ENCODE measurements at regions not wholly inside any gene's neighbourhood (a gene's known extent, or its start where the extent isn't known, plus 50 kb on each side); places are given as distances from the start of the nearest gene placed in this dataset.

DNA sequence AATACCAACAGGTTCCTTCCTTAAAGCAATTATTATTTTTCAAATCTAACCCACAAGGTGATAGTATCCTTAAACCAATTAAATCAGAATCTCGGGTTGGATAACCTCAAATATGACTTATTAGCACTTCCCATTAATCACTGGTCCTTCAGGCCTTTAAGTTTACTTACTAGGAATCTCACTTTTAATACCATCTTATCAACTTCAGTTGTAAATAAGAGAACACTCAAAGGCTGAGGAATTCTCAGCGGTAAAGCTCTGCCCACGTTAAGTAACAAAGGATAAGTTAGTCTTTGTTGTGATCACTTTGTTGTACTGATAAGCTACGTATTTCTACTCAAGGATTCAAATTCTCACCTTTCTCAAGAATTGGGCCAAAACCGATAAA lies 82.0 kb downstream of the OR2B2 start (continued):
- TF ChIP-seq, protein P1, sequence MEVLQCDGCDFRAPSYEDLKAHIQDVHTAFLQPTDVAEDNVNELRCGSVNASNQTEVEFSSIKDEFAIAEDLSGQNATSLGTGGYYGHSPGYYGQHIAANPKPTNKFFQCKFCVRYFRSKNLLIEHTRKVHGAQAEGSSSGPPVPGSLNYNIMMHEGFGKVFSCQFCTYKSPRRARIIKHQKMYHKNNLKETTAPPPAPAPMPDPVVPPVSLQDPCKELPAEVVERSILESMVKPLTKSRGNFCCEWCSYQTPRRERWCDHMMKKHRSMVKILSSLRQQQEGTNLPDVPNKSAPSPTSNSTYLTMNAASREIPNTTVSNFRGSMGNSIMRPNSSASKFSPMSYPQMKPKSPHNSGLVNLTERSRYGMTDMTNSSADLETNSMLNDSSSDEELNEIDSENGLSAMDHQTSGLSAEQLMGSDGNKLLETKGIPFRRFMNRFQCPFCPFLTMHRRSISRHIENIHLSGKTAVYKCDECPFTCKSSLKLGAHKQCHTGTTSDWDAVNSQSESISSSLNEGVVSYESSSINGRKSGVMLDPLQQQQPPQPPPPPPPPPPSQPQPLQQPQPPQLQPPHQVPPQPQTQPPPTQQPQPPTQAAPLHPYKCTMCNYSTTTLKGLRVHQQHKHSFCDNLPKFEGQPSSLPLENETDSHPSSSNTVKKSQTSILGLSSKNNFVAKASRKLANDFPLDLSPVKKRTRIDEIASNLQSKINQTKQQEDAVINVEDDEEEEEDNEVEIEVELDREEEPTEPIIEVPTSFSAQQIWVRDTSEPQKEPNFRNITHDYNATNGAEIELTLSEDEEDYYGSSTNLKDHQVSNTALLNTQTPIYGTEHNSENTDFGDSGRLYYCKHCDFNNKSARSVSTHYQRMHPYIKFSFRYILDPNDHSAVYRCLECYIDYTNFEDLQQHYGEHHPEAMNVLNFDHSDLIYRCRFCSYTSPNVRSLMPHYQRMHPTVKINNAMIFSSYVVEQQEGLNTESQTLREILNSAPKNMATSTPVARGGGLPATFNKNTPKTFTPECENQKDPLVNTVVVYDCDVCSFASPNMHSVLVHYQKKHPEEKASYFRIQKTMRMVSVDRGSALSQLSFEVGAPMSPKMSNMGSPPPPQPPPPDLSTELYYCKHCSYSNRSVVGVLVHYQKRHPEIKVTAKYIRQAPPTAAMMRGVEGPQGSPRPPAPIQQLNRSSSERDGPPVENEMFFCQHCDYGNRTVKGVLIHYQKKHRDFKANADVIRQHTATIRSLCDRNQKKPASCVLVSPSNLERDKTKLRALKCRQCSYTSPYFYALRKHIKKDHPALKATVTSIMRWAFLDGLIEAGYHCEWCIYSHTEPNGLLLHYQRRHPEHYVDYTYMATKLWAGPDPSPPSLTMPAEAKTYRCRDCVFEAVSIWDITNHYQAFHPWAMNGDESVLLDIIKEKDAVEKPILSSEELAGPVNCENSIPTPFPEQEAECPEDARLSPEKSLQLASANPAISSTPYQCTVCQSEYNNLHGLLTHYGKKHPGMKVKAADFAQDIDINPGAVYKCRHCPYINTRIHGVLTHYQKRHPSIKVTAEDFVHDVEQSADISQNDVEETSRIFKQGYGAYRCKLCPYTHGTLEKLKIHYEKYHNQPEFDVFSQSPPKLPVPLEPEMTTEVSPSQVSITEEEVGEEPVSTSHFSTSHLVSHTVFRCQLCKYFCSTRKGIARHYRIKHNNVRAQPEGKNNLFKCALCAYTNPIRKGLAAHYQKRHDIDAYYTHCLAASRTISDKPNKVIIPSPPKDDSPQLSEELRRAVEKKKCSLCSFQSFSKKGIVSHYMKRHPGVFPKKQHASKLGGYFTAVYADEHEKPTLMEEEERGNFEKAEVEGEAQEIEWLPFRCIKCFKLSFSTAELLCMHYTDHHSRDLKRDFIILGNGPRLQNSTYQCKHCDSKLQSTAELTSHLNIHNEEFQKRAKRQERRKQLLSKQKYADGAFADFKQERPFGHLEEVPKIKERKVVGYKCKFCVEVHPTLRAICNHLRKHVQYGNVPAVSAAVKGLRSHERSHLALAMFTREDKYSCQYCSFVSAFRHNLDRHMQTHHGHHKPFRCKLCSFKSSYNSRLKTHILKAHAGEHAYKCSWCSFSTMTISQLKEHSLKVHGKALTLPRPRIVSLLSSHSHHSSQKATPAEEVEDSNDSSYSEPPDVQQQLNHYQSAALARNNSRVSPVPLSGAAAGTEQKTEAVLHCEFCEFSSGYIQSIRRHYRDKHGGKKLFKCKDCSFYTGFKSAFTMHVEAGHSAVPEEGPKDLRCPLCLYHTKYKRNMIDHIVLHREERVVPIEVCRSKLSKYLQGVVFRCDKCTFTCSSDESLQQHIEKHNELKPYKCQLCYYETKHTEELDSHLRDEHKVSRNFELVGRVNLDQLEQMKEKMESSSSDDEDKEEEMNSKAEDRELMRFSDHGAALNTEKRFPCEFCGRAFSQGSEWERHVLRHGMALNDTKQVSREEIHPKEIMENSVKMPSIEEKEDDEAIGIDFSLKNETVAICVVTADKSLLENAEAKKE (CRISPR knock-in tag; IDR thresholded peaks at IDR 0.05) = no peak
- no peak for TF ChIP-seq POLR2AphosphoS5 (IDR thresholded peaks at IDR 0.05; ENCODE audit: low read depth)
- no peak for TF ChIP-seq EZH2phosphoT487 (IDR thresholded peaks at IDR 0.05; ENCODE audit: unreplicated experiment)
- no peak for TF ChIP-seq JUNB (IDR thresholded peaks at IDR 0.05; ENCODE audit: unreplicated experiment)
- TF ChIP-seq EZH2 (IDR thresholded peaks at IDR 0.05; ENCODE audit: low read depth, unreplicated experiment) = no peak

DNA sequence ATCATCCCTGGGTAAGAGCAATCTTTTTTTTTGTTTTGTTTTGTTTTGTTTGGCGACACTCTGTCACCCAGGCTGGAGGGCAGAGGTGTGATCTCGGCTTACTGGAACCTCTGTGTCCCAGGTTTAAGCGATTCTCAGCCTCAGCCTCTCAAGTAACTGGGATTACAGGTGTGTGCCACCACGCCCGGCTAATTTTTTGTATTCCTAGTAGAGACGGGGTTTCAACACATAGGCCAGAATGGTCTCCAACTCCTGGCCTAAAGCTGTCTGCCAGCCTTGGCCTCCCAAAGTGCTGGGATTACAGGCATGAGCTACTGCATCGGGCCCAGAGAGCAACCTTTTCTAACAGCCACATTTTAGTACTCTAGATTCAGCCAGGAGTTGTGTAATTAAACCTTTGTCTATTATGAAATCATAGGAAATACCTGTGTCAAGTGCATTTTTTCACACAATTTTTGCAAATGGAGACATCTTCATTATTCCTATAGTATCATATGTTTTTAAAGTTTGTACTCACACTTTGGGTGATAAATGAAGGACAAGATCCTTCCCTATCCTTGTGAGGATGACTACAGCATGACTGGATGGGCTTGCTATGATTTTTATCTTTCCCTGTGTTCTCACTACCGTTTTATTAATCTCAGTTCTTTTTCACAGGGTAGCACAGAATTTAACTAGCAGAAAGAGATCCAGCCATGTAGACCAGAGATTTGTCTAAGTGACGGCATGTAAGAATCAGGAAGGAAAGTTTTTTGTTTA lies 82.6 kb downstream of the OR2B2 start:
- H3K36me3 Mint-ChIP-seq (ENCODE audit: low read depth) = peaks cover 53% of the 10 kb centered on the region
- peak overlapping the region; percentile 80 for H3K4me2 ChIP-seq
- H3K4me3 ChIP-seq = peak overlapping the region; percentile 75
- H3K36me3 ChIP-seq (ENCODE audit: insufficient read depth) = peaks cover 5% of the 10 kb centered on the region
- no peak overlapping the region for H2AFZ ChIP-seq
- H3K9me3 Mint-ChIP-seq = peaks cover 37% of the 10 kb centered on the region
- no peaks in the 10 kb centered on the region for H4K20me1 ChIP-seq (replicated peaks; ENCODE audit: insufficient read depth)
- H3K27me3 Mint-ChIP-seq (ENCODE audit: insufficient read depth, low read depth, poor library complexity) = peaks cover 49% of the 10 kb centered on the region
- peaks cover 10% of the 10 kb centered on the region for H3K4me1 ChIP-seq (ENCODE audit: insufficient read depth)
- H3K9me2 ChIP-seq (ENCODE audit: insufficient read depth) = no peaks in the 10 kb centered on the region
- H3K27ac ChIP-seq (ENCODE audit: low read depth) = peak overlapping the region; percentile 99
- H3K27me3 ChIP-seq (ENCODE audit: insufficient read depth) = no peaks in the 10 kb centered on the region
- DNase-seq (ENCODE audit: low spot score) (no peak), ATAC-seq (no peak)
- H3F3A ChIP-seq (replicated peaks; ENCODE audit: low read depth) = peaks cover 3% of the 10 kb centered on the region; the same call in 1 of the 2 replicates
- H3K4me3 Mint-ChIP-seq = peak overlapping the region; percentile 91
- peaks cover 4% of the 10 kb centered on the region; the same call in 1 of the 2 replicates for H3K79me2 ChIP-seq (replicated peaks; ENCODE audit: insufficient read depth)
- peak overlapping the region; percentile 99 for H3K27ac Mint-ChIP-seq
- peaks cover 25% of the 10 kb centered on the region for H3K4me1 Mint-ChIP-seq
- TF ChIP-seq STAT1 (IDR thresholded peaks at IDR 0.05; ENCODE audit: unreplicated experiment) (no peak), POLR2AphosphoS5 (IDR thresholded peaks at IDR 0.05; ENCODE audit: low read depth) (no peak), EZH2 (IDR thresholded peaks at IDR 0.05; ENCODE audit: low read depth, unreplicated experiment) (no peak), CREB1 (CRISPR knock-in tag; IDR thresholded peaks at IDR 0.05; ENCODE audit: low read depth) (no peak)
- TF ChIP-seq, protein P2, sequence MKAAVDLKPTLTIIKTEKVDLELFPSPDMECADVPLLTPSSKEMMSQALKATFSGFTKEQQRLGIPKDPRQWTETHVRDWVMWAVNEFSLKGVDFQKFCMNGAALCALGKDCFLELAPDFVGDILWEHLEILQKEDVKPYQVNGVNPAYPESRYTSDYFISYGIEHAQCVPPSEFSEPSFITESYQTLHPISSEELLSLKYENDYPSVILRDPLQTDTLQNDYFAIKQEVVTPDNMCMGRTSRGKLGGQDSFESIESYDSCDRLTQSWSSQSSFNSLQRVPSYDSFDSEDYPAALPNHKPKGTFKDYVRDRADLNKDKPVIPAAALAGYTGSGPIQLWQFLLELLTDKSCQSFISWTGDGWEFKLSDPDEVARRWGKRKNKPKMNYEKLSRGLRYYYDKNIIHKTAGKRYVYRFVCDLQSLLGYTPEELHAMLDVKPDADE (IDR thresholded peaks at IDR 0.05) = no peak
- TF ChIP-seq, protein P3, sequence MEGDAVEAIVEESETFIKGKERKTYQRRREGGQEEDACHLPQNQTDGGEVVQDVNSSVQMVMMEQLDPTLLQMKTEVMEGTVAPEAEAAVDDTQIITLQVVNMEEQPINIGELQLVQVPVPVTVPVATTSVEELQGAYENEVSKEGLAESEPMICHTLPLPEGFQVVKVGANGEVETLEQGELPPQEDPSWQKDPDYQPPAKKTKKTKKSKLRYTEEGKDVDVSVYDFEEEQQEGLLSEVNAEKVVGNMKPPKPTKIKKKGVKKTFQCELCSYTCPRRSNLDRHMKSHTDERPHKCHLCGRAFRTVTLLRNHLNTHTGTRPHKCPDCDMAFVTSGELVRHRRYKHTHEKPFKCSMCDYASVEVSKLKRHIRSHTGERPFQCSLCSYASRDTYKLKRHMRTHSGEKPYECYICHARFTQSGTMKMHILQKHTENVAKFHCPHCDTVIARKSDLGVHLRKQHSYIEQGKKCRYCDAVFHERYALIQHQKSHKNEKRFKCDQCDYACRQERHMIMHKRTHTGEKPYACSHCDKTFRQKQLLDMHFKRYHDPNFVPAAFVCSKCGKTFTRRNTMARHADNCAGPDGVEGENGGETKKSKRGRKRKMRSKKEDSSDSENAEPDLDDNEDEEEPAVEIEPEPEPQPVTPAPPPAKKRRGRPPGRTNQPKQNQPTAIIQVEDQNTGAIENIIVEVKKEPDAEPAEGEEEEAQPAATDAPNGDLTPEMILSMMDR (conservative IDR thresholded peaks at IDR 0.05; ENCODE audit: low read depth in 2 of 2) = no peak
- TF ChIP-seq, protein P4, sequence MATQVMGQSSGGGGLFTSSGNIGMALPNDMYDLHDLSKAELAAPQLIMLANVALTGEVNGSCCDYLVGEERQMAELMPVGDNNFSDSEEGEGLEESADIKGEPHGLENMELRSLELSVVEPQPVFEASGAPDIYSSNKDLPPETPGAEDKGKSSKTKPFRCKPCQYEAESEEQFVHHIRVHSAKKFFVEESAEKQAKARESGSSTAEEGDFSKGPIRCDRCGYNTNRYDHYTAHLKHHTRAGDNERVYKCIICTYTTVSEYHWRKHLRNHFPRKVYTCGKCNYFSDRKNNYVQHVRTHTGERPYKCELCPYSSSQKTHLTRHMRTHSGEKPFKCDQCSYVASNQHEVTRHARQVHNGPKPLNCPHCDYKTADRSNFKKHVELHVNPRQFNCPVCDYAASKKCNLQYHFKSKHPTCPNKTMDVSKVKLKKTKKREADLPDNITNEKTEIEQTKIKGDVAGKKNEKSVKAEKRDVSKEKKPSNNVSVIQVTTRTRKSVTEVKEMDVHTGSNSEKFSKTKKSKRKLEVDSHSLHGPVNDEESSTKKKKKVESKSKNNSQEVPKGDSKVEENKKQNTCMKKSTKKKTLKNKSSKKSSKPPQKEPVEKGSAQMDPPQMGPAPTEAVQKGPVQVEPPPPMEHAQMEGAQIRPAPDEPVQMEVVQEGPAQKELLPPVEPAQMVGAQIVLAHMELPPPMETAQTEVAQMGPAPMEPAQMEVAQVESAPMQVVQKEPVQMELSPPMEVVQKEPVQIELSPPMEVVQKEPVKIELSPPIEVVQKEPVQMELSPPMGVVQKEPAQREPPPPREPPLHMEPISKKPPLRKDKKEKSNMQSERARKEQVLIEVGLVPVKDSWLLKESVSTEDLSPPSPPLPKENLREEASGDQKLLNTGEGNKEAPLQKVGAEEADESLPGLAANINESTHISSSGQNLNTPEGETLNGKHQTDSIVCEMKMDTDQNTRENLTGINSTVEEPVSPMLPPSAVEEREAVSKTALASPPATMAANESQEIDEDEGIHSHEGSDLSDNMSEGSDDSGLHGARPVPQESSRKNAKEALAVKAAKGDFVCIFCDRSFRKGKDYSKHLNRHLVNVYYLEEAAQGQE (IDR thresholded peaks at IDR 0.05; ENCODE audit: unreplicated experiment) = no peak
